Tibial nerve (tissue), 4 donors: ENCODE measurements at regions not wholly inside any gene's neighbourhood (a gene's known extent, or its start where the extent isn't known, plus 50 kb on each side); places are given as distances from the start of the nearest gene placed in this dataset.

Experiments
- CTCF ChIP-seq, 5 experiments: fragments of 200-600 bp in 3 of 5; fragments of 450-650 bp in 2 of 5; sonication (generic) in 3 of 5; IDR thresholded peaks; one replicate each; pipeline ENCODE4 v1.5.1; 2016 to 2019; ENCODE audit warnings: antibody characterized with exemption in 5 of 5, mild to moderate bottlenecking in 3 of 5, moderate library complexity in 2 of 5
- EP300 ChIP-seq, 2 donors: sonication (generic); formaldehyde crosslinking; IDR thresholded peaks; one replicate each; pipeline ENCODE4 v1.6.1; 2017; ENCODE audit warnings: antibody characterized with exemption in 2 of 2, mild to moderate bottlenecking in 1 of 2

- no peak for TF ChIP-seq CTCF (IDR thresholded peaks at IDR 0.05)
- no peak for TF ChIP-seq EP300 (IDR thresholded peaks at IDR 0.05)
These were observed 309.9 kb downstream of the DUSP10 start for GRCh38 chr1:221431961-221432360.
